HL-60 (cell line): ENCODE measurements at regions not wholly inside any gene's neighbourhood (a gene's known extent, or its start where the extent isn't known, plus 50 kb on each side); places are given as distances from the start of the nearest gene placed in this dataset.
"Not testable (repeated sequence)": the region's sequence is repeated elsewhere in the genome, so short reads cannot be mapped to it uniquely, and the experiment has no call there.

Source experiments
- DNase-seq, 2 experiments: peaks; one replicate each; pipeline ENCODE4 v3.0.0-alpha.2; 2010 to 2020; ENCODE audit warnings: low read depth in 1 of 2, low spot score in 1 of 2
- H3K27ac ChIP-seq: fragments of 250-450 bp; sonication (Bioruptor Pico); replicated peaks from 2 replicates; pipeline ENCODE4 v1.5.1; 2020; ENCODE audit warnings: mild to moderate bottlenecking, moderate library complexity
- H3K27me3 ChIP-seq: fragments of 250-450 bp; sonication (Bioruptor Pico); 2 replicates; pipeline ENCODE4 v1.5.1; 2021; ENCODE audit warnings: mild to moderate bottlenecking, moderate library complexity; ENCODE audit not compliant: insufficient read depth, poor library complexity, severe bottlenecking
- H3K4me3 ChIP-seq: replicated peaks from 2 replicates; pipeline ENCODE4 v1.5.1; 2011; ENCODE audit warnings: mild to moderate bottlenecking, control low read depth, low read length; ENCODE audit not compliant: insufficient read depth
- CTCF ChIP-seq: IDR thresholded peaks from one replicate; pipeline ENCODE4 v1.5.1; 2011; ENCODE audit warnings: low read length, control low read depth, inconsistent platforms; ENCODE audit not compliant: insufficient read depth
- GABPA ChIP-seq: IDR thresholded peaks from 2 replicates; pipeline ENCODE4 v1.6.1; 2012; ENCODE audit warnings: low read depth
- POLR2AphosphoS5 ChIP-seq: IDR thresholded peaks from 2 replicates; pipeline ENCODE4 v1.6.1; 2012; ENCODE audit warnings: low read depth
- SPI1 ChIP-seq: IDR thresholded peaks from 2 replicates; pipeline ENCODE4 v1.6.1; 2012; ENCODE audit warnings: low read depth, mild to moderate bottlenecking, borderline replicate concordance
- TF ChIP-seq, protein P1 (sequence below): IDR thresholded peaks from 2 replicates; pipeline ENCODE4 v1.6.1; 2012; ENCODE audit warnings: low read depth; ENCODE audit not compliant: insufficient replicate concordance

GRCh38 chr13:60663788-60664187, 266.8 kb downstream of the TDRD3 start:
- Histone ChIP-seq H3K27ac (no peak overlapping the region), H3K27me3 (no peaks in the 10 kb centered on the region), H3K4me3 (no peak overlapping the region)
- DNase-seq = no peak
- TF ChIP-seq SPI1 = no peak
- no peak for TF ChIP-seq GABPA
- no peak for TF ChIP-seq CTCF
- no peak for TF ChIP-seq POLR2AphosphoS5
- TF ChIP-seq, protein P1, sequence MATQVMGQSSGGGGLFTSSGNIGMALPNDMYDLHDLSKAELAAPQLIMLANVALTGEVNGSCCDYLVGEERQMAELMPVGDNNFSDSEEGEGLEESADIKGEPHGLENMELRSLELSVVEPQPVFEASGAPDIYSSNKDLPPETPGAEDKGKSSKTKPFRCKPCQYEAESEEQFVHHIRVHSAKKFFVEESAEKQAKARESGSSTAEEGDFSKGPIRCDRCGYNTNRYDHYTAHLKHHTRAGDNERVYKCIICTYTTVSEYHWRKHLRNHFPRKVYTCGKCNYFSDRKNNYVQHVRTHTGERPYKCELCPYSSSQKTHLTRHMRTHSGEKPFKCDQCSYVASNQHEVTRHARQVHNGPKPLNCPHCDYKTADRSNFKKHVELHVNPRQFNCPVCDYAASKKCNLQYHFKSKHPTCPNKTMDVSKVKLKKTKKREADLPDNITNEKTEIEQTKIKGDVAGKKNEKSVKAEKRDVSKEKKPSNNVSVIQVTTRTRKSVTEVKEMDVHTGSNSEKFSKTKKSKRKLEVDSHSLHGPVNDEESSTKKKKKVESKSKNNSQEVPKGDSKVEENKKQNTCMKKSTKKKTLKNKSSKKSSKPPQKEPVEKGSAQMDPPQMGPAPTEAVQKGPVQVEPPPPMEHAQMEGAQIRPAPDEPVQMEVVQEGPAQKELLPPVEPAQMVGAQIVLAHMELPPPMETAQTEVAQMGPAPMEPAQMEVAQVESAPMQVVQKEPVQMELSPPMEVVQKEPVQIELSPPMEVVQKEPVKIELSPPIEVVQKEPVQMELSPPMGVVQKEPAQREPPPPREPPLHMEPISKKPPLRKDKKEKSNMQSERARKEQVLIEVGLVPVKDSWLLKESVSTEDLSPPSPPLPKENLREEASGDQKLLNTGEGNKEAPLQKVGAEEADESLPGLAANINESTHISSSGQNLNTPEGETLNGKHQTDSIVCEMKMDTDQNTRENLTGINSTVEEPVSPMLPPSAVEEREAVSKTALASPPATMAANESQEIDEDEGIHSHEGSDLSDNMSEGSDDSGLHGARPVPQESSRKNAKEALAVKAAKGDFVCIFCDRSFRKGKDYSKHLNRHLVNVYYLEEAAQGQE = no peak

DNA sequence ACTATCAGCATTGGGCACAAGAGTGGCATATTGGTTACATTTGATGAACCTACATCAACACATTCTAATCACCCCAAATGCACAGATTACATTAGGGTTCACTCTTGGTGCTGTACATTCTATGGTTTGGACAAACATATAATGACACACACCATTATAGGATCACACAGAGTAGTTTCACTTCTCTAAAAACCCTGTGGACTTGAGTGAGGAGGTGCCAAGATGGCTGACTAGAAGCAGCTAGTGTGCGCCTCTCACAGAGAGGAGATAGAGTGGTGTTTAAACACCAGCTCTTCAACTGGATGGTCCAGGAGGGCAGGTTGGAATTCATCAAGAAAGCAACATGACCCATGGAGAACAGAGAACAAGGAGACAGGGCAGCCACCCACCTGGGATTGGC, 265.6 kb downstream of the TDRD3 start:
- TF ChIP-seq SPI1 = no peak
- TF ChIP-seq, protein P1 = no peak

DNA sequence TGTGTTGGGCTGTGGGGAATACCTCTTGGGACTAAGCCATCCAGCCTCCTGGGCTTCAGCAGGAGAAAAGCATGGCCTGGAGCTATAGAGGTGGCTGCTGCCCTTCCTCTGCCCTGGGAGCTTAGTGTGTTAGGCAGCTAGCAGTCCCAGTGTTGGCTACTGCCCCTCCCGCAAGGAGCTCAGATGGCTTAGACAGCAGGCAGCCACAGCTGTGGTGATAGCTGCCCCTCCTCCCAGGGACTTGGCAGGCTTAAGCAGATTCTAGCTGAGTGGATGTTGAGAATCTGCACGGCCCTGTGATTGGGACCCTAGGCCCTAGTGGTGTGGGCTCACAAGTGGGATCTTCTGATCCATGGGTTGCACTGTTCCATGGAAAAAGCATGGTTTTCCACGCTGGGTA, 264.5 kb downstream of the TDRD3 start:
- Histone ChIP-seq H3K4me3 (no peak overlapping the region), H3K27ac (no peak overlapping the region), H3K27me3 (no peaks in the 10 kb centered on the region)
- TF ChIP-seq POLR2AphosphoS5 = no peak
- TF ChIP-seq CTCF = no peak
- no peak for TF ChIP-seq SPI1
- TF ChIP-seq, protein P1 = no peak
- TF ChIP-seq GABPA = no peak
- DNase-seq = no peak

More for the DNA sequence above, 265.6 kb downstream of the TDRD3 start:
- DNase-seq = no peak
- Histone ChIP-seq H3K4me3 (no peak overlapping the region), H3K27me3 (no peaks in the 10 kb centered on the region), H3K27ac (no peak overlapping the region)

- H3K4me3 ChIP-seq, H3K27ac ChIP-seq, H3K27me3 ChIP-seq, DNase-seq: not testable (repeated sequence)
- TF ChIP-seq SPI1 = peak; percentile 92
These were observed 260.6 kb downstream of the TDRD3 start for GRCh38 chr13:60657586-60657985.
